Adrenal gland (tissue), 9 donors: ENCODE measurements at regions not wholly inside any gene's neighbourhood (a gene's known extent, or its start where the extent isn't known, plus 50 kb on each side); places are given as distances from the start of the nearest gene placed in this dataset.

Experiments used
- DNase-seq, 7 donors: peaks; one replicate each; pipeline ENCODE4 v3.0.0-alpha.2; 2019 to 2020
- H3K27ac ChIP-seq, 5 donors: fragments of 200-600 bp; sonication (generic) in 4 of 5; 1 replicate in 3 of 5; 2 replicates in 2 of 5; pipeline versions ENCODE4 v1.5.1 to v1.8.0; 2016 to 2020; ENCODE audit warnings: mild to moderate bottlenecking in 1 of 5
- H3K27me3 ChIP-seq: fragments of 200-600 bp; 2 replicates; pipeline ENCODE4 v1.8.0; 2021
- H3K36me3 ChIP-seq, 2 donors: fragments of 200-600 bp; replicated peaks in 1 of 2; 1 replicate in 1 of 2; 2 replicates in 1 of 2; pipeline versions ENCODE4 v1.5.1 to v1.8.0; 2018 to 2022
- H3K4me1 ChIP-seq, 2 donors: fragments of 200-600 bp; replicated peaks in 1 of 2; 1 replicate in 1 of 2; 2 replicates in 1 of 2; pipeline versions ENCODE4 v1.5.1 to v1.8.0; 2018 to 2021
- H3K4me3 ChIP-seq, 4 donors: fragments of 200-600 bp; sonication (generic) in 3 of 4; one replicate each; pipeline ENCODE4 v1.5.1; 2016 to 2018
- H3K9me3 ChIP-seq, 3 donors: fragments of 200-600 bp; sonication (generic) in 1 of 3; replicated peaks in 1 of 3; 1 replicate in 2 of 3; 2 replicates in 1 of 3; pipeline versions ENCODE4 v1.5.1 to v1.8.0; 2016 to 2021
- POLR2A ChIP-seq, 2 donors: fragments of 450-650 bp; IDR thresholded peaks; one replicate each; pipeline ENCODE4 v1.6.1; 2017; ENCODE audit warnings: antibody characterized with exemption in 2 of 2, mild to moderate bottlenecking in 2 of 2, moderate library complexity in 1 of 2
- WGBS, 4 donors: extraction: QIAGEN DNeasy Blood & Tissue Kit in 2 of 4; methylation state at CpG; one replicate each; pipeline versions ENCODE4 v1.1.5 to v1.1.7; 2013 to 2017; 5-methylcytosine and 5-hydroxymethylcytosine counted together
- intact Hi-C, 2 donors: fragments of 100-400 bp; cut with DNase I; formaldehyde crosslinking; loops; one replicate each; pipeline versions ENCODE4 v1.14.1 to v1.15.0; 2022 to 2023
- TF ChIP-seq, protein P1 (sequence below), 6 experiments: fragments of 450-650 bp in 4 of 6; fragments of 200-600 bp in 2 of 6; sonication (generic) in 1 of 6; IDR thresholded peaks; 1 replicate in 5 of 6; 2 replicates in 1 of 6; pipeline versions ENCODE4 v1.5.1 to v1.8.0; 2016 to 2021; ENCODE audit warnings: antibody characterized with exemption in 6 of 6, mild to moderate bottlenecking in 2 of 6, moderate library complexity in 1 of 6
- donor health status: healthy with polysubstance abuse.
- donor health status: Bipolar disorder and iron deficiency.
- donor health status: DM: yes; HTN: yes; CAD: no.
- donor health status: DM: no; HTN: no; CAD: no.
- donor health status: DM: no; HTN: no; CAD: no.

DNA sequence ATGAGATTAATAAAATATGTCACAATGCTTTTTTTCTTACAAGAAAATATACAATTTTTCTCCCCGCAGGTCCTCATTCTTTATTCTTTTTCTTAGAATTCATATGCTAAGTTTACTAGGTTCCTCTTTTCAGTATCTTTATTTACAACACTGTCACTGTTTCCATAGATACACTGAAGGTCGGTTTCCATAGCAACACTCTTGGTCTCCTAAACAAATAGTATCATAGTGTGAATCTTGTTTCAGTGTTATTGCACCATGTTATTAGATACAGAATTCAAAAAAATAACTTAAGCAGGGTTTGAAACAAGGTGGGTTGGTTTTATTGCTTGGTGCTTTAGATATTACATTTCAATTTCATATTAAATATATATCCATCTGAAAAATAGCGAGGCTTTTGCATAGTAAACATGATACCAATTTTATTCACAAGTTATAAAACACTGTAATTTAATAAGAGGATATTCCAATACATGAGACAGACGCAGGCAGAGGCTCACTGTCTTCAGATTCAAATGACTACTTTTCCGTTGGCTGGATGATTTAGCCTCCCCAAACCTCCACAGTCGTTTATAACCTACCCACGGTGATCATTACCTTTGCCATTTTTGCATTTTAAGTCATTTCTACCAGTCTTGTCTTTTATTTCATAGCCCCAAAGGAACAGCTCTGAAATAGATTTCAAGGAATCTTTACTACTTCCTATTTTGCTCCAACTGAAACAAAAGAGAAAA is 88.9 kb upstream of the KLF6 start:
- Histone ChIP-seq H3K4me3 (no peak overlapping the region), H3K4me1 (peaks cover 7 to 25% of the 10 kb centered on the region in 2 donors), H3K9me3 (no peaks in the 10 kb centered on the region), H3K36me3 (no peaks in the 10 kb centered on the region), H3K27me3 (no peaks in the 10 kb centered on the region), H3K27ac (peak overlapping the region in 1 of 5 donors; percentile 6)
- intact Hi-C loops: loop anchor here in 1 of 2 donors (10.0 kb wide), 1 partner anchor 89 kb away; the partner anchor contains the start of gene KLF6
- no peak for DNase-seq
- 63 to 68% (median 64%) methylated on average over 7 of the region's 7 CpGs for WGBS, 4 donors
- TF ChIP-seq, protein P1, sequence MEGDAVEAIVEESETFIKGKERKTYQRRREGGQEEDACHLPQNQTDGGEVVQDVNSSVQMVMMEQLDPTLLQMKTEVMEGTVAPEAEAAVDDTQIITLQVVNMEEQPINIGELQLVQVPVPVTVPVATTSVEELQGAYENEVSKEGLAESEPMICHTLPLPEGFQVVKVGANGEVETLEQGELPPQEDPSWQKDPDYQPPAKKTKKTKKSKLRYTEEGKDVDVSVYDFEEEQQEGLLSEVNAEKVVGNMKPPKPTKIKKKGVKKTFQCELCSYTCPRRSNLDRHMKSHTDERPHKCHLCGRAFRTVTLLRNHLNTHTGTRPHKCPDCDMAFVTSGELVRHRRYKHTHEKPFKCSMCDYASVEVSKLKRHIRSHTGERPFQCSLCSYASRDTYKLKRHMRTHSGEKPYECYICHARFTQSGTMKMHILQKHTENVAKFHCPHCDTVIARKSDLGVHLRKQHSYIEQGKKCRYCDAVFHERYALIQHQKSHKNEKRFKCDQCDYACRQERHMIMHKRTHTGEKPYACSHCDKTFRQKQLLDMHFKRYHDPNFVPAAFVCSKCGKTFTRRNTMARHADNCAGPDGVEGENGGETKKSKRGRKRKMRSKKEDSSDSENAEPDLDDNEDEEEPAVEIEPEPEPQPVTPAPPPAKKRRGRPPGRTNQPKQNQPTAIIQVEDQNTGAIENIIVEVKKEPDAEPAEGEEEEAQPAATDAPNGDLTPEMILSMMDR (IDR thresholded peaks at IDR 0.05): no peak
- TF ChIP-seq POLR2A (IDR thresholded peaks at IDR 0.05): no peak

DNA sequence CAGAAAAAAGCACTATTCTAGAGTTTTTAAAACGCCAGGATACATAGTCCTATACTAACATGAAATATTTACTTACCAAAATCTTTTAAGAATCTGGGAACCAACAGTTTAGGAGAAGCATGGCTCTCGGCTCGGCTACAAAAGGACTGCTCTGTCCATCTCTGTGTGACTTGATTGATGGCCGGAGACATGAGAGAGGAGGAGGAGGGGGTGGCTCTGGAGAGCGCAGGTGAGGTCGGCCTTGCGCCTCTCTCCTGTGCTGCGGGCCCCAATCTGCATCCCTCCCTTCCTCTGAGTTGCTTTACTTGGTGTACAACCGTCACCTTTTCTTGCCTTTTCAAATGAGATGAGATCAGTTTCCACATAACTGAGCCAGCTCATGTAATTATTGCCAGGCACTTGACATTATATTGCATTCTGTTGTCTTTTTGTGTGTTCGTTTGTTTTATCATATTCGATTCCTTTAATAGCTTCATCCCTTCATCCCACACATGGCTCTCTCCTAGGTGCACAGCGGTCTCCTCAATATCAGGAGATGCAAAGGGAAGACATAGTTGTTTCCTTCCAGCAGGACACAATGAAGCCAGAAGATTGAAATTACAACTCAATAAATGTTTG is 87.8 kb upstream of the KLF6 start:
- Histone ChIP-seq H3K4me3 (no peak overlapping the region), H3K9me3 (no peaks in the 10 kb centered on the region), H3K36me3 (no peaks in the 10 kb centered on the region), H3K4me1 (peaks cover 7 to 24% of the 10 kb centered on the region in 2 donors), H3K27me3 (no peaks in the 10 kb centered on the region), H3K27ac (no peak overlapping the region)
- TF ChIP-seq, protein P1 (IDR thresholded peaks at IDR 0.05): no peak
- TF ChIP-seq POLR2A (IDR thresholded peaks at IDR 0.05): no peak
- intact Hi-C loops: loop anchor here in 1 of 2 donors (10.0 kb wide), 1 partner anchor 88 kb away; the partner anchor contains the start of gene KLF6
- WGBS, 4 donors: 90 to 96% (median 95%) methylated on average over 12 of the region's 12 CpGs
- DNase-seq: no peak

DNA sequence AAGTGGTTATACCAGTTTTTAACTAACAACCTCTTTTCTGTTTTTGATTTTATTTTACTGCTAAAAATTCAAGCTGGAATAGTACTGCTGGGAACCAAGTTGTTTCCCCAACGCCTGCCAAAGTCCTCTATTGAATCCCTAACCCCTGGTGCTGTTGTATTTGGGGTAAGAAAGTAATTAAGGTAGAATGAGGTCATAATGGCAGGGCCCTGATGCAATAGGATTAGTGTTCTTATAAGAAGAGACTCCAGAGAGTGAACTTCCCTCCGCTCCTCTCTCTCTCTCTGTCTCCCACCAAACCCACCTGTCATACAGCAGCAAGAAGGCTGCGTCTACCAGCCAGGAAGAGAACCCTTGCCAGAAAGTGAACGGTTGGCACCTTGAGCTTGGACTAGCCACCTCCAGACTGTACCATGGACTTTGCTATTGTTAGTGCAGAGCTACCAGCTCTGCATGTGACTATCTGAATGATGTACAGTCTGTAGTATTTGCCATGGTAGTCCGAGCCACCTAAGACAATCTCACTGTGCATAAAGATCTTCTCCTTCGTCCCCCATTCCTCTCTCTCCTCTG is 86.5 kb upstream of the KLF6 start:
- WGBS, 4 donors: 91 to 93% (median 92%) methylated on average over 6 of the region's 6 CpGs
- Histone ChIP-seq H3K4me3 (peak overlapping the region in 1 of 4 donors; percentile 6), H3K27ac (no peak overlapping the region), H3K4me1 (peaks cover 0 to 11% of the 10 kb centered on the region in 2 donors), H3K36me3 (no peaks in the 10 kb centered on the region), H3K9me3 (no peaks in the 10 kb centered on the region), H3K27me3 (no peaks in the 10 kb centered on the region)
- no peak for TF ChIP-seq POLR2A (IDR thresholded peaks at IDR 0.05)
- TF ChIP-seq, protein P1 (IDR thresholded peaks at IDR 0.05): no peak
- intact Hi-C loops: loop anchor here in 1 of 2 donors (10.0 kb wide), 1 partner anchor 87 kb away; the partner anchor contains the start of gene KLF6
- no peak for DNase-seq

DNA sequence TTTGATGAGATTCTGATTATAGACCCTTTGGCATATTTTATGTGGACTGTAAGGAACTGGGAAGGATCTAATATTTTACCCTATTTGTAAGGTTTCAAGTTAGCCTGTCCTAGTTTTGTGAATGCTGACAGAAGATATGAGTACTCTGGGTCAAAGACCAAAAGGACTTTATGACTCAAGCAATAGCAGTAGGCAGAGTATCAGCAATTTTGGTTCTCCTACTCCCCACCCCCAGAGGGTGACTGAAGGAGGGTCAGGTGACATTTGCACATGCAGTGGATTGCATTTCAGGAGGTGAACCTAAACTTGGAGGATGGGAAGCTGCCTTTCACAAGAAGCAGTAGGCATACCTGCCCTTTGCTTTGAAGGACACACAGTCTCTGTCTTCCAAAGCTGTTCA is 84.0 kb upstream of the KLF6 start:
- TF ChIP-seq, protein P1 (IDR thresholded peaks at IDR 0.05): no peak
- no peak for TF ChIP-seq POLR2A (IDR thresholded peaks at IDR 0.05)
- Histone ChIP-seq H3K27ac (no peak overlapping the region), H3K9me3 (no peaks in the 10 kb centered on the region), H3K4me1 (peaks cover 0 to 9% of the 10 kb centered on the region in 2 donors), H3K27me3 (no peaks in the 10 kb centered on the region), H3K4me3 (no peak overlapping the region), H3K36me3 (no peaks in the 10 kb centered on the region)
- no peak for DNase-seq
- intact Hi-C loops: no loop called here
